ENCODE measurements at regions not wholly inside any gene's neighbourhood (a gene's known extent, or its start where the extent isn't known, plus 50 kb on each side); places are given as distances from the start of the nearest gene placed in this dataset.

GRCh38 chr4:123017636-123018395 is 95.4 kb upstream of the NUDT6 start:
- TF ChIP-seq POLR2A (IDR thresholded peaks at IDR 0.05; ENCODE audit: low read depth, low read length) (no peak), FOXM1 (IDR thresholded peaks at IDR 0.05; ENCODE audit: low read depth, low read length) (no peak), KDM1A (IDR thresholded peaks at IDR 0.05; ENCODE audit: borderline replicate concordance) (no peak), CHD2 (IDR thresholded peaks at IDR 0.05; ENCODE audit: borderline replicate concordance, low read depth, low read length) (no peak), CTCF (IDR thresholded peaks at IDR 0.05 in 2 of 3, conservative IDR thresholded peaks at IDR 0.05 in 1 of 3; ENCODE audit: control insufficient read depth in 2 of 3, extremely low read depth in 1 of 3, insufficient read depth in 1 of 3, low read depth in 3 of 3, low read length in 3 of 3) (no peak), SUZ12 (IDR thresholded peaks at IDR 0.05; ENCODE audit: unreplicated experiment) (no peak)
